ENCODE measurements at regions not wholly inside any gene's neighbourhood (a gene's known extent, or its start where the extent isn't known, plus 50 kb on each side); places are given as distances from the start of the nearest gene placed in this dataset.

DNA sequence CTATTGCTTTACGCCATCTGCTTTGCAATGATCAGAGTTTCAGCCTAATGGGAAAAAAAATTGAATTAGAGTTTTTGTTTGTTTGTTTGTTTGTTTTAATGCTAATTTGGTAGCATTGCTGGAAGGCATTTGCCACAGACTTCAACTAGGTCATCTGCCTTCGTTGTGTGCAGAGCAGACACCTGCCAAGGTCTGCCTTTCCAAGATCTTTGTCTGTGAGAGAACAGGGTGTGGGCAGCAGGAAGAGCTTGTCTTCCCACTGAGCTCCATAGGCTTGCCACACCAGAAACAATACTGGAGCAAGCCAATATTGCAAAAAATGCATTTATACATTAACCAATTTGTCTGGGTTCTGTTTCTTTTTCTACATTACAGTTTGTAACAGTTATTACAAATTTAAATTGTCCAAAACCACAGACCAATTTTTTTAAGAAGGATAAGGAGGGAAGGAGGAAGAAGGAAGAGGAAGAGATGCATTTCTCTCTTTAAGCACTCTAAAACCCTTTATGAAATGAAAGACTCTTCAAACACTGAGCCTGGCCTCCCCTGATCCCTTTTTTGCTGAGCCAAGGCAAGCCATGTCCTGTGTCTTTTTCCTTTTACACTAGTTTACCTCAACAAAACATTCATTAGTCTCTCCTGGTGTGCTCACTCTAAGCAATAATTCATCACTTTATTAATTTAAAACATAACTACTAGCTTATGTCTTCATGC is 210.5 kb downstream of the SNX18 start:
- 60 to 67% methylated on average over 2 of the region's 2 CpGs for WGBS, 2 donors
- Histone ChIP-seq H3K27me3 (ENCODE audit: control insufficient read depth in 3 of 3, insufficient read depth in 3 of 3, low read length in 2 of 3) (no peaks in the 10 kb centered on the region), H3K9me3 (ENCODE audit: control insufficient read depth in 4 of 4, insufficient read depth in 3 of 4, low read length in 3 of 4) (no peaks in the 10 kb centered on the region), H3K36me3 (ENCODE audit: control insufficient read depth in 4 of 4, insufficient read depth in 4 of 4, low read length in 4 of 4) (no peaks in the 10 kb centered on the region), H3K4me3 (no peak overlapping the region), H3K4me1 (ENCODE audit: control insufficient read depth in 5 of 5, insufficient read depth in 5 of 5, low read length in 5 of 5) (no peaks in the 10 kb centered on the region), H3K27ac (ENCODE audit: low read depth in 1 of 2, low read length in 1 of 2) (no peak overlapping the region), H3K9ac (ENCODE audit: insufficient read depth in 1 of 2, low read length in 2 of 2) (no peak overlapping the region)
- no peak for DNase-seq
- ATAC-seq (ENCODE audit: insufficient read depth, low FRiP score): no peak
- TF ChIP-seq, protein P1, sequence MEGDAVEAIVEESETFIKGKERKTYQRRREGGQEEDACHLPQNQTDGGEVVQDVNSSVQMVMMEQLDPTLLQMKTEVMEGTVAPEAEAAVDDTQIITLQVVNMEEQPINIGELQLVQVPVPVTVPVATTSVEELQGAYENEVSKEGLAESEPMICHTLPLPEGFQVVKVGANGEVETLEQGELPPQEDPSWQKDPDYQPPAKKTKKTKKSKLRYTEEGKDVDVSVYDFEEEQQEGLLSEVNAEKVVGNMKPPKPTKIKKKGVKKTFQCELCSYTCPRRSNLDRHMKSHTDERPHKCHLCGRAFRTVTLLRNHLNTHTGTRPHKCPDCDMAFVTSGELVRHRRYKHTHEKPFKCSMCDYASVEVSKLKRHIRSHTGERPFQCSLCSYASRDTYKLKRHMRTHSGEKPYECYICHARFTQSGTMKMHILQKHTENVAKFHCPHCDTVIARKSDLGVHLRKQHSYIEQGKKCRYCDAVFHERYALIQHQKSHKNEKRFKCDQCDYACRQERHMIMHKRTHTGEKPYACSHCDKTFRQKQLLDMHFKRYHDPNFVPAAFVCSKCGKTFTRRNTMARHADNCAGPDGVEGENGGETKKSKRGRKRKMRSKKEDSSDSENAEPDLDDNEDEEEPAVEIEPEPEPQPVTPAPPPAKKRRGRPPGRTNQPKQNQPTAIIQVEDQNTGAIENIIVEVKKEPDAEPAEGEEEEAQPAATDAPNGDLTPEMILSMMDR (IDR thresholded peaks at IDR 0.05; ENCODE audit: control extremely low read depth, extremely low read depth): no peak

GRCh38 chr5:54725391-54726280 is 208.1 kb downstream of the SNX18 start:
- Histone ChIP-seq H3K4me3 (no peak overlapping the region), H3K27ac (ENCODE audit: low read depth in 1 of 2, low read length in 1 of 2) (no peak overlapping the region), H3K9ac (ENCODE audit: insufficient read depth in 1 of 2, low read length in 2 of 2) (no peak overlapping the region), H3K36me3 (ENCODE audit: control insufficient read depth in 4 of 4, insufficient read depth in 4 of 4, low read length in 4 of 4) (no peaks in the 10 kb centered on the region), H3K9me3 (ENCODE audit: control insufficient read depth in 4 of 4, insufficient read depth in 3 of 4, low read length in 3 of 4) (no peaks in the 10 kb centered on the region), H3K4me1 (ENCODE audit: control insufficient read depth in 5 of 5, insufficient read depth in 5 of 5, low read length in 5 of 5) (peaks cover 0 to 3% (median 0%) of the 10 kb centered on the region in 5 donors), H3K27me3 (ENCODE audit: control insufficient read depth in 3 of 3, insufficient read depth in 3 of 3, low read length in 2 of 3) (no peaks in the 10 kb centered on the region)
- ATAC-seq (ENCODE audit: insufficient read depth, low FRiP score) (no peak), DNase-seq (no peak)
- 45 to 97% methylated on average over 2 of the region's 2 CpGs for WGBS, 2 donors
- TF ChIP-seq, protein P1 (IDR thresholded peaks at IDR 0.05; ENCODE audit: control extremely low read depth, extremely low read depth): no peak

GRCh38 chr5:54722846-54723433 is 205.4 kb downstream of the SNX18 start:
- H3K4me1 ChIP-seq (ENCODE audit: control insufficient read depth in 5 of 5, insufficient read depth in 5 of 5, low read length in 5 of 5): peaks cover 6 to 24% (median 10%) of the 10 kb centered on the region in 5 donors
- TF ChIP-seq, protein P1 (IDR thresholded peaks at IDR 0.05; ENCODE audit: control extremely low read depth, extremely low read depth): no peak
- no peaks in the 10 kb centered on the region for H3K9me3 ChIP-seq (ENCODE audit: control insufficient read depth in 4 of 4, insufficient read depth in 3 of 4, low read length in 3 of 4)
- H3K4me3 ChIP-seq: no peak overlapping the region
- WGBS, 2 donors: 65 to 78% methylated on average over 6 of the region's 6 CpGs
- ATAC-seq (ENCODE audit: insufficient read depth, low FRiP score) (no peak), DNase-seq (no peak)
- H3K27me3 ChIP-seq (ENCODE audit: control insufficient read depth in 3 of 3, insufficient read depth in 3 of 3, low read length in 2 of 3): no peaks in the 10 kb centered on the region
- no peak overlapping the region for H3K27ac ChIP-seq (ENCODE audit: low read depth in 1 of 2, low read length in 1 of 2)
- H3K36me3 ChIP-seq (ENCODE audit: control insufficient read depth in 4 of 4, insufficient read depth in 4 of 4, low read length in 4 of 4): no peaks in the 10 kb centered on the region
- H3K9ac ChIP-seq (ENCODE audit: insufficient read depth in 1 of 2, low read length in 2 of 2): no peak overlapping the region

All from lung (tissue), 11 donors.